ENCODE measurements at regions not wholly inside any gene's neighbourhood (a gene's known extent, or its start where the extent isn't known, plus 50 kb on each side); places are given as distances from the start of the nearest gene placed in this dataset.

DNA sequence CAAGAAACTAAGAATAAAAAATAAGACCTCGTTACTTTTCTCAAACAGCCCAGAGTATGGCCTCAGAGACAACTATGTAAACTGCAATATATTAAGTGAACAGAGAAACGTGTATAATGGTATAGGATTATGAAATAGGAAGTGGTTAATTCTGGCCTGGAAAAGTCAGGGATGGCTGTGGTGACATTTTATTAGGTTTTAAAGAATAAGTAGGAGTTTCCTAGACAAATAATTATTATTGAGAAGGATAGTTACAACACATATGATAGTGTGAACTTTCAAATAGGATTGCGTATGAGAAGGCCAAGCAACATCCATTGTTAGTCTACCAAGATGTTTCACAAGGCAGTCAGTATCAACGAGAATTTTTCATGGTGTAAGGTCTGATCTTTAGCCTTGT is 244.1 kb downstream of the LPIN1 start:
- ChIA-PET POLR2A (no interaction called here), RAD21 (ENCODE audit: low non-redundant PET in 1 of 2, low total read pairs in 2 of 2, uncharacterized antibody in 2 of 2, unreplicated experiment in 2 of 2) (no interaction called here), CTCF (no interaction called here)
- TF ChIP-seq CBX3 (IDR thresholded peaks at IDR 0.05; ENCODE audit: low read depth) (no peak), POLR2A (IDR thresholded peaks at IDR 0.05; ENCODE audit: borderline replicate concordance, extremely low read depth, insufficient read depth, insufficient read length) (no peak), FOSL1 (IDR thresholded peaks at IDR 0.05; ENCODE audit: low read depth) (no peak), SRF (IDR thresholded peaks at IDR 0.05; ENCODE audit: low read depth) (no peak), SP1 (IDR thresholded peaks at IDR 0.05; ENCODE audit: low read depth) (no peak), YY1 (IDR thresholded peaks at IDR 0.05; ENCODE audit: extremely low read depth, insufficient replicate concordance, low read depth, low read length) (no peak), JUND (IDR thresholded peaks at IDR 0.05) (no peak), ZFX (IDR thresholded peaks at IDR 0.05) (no peak), SIN3A (IDR thresholded peaks at IDR 0.05; ENCODE audit: low read depth) (no peak)
- TF ChIP-seq, protein P1, sequence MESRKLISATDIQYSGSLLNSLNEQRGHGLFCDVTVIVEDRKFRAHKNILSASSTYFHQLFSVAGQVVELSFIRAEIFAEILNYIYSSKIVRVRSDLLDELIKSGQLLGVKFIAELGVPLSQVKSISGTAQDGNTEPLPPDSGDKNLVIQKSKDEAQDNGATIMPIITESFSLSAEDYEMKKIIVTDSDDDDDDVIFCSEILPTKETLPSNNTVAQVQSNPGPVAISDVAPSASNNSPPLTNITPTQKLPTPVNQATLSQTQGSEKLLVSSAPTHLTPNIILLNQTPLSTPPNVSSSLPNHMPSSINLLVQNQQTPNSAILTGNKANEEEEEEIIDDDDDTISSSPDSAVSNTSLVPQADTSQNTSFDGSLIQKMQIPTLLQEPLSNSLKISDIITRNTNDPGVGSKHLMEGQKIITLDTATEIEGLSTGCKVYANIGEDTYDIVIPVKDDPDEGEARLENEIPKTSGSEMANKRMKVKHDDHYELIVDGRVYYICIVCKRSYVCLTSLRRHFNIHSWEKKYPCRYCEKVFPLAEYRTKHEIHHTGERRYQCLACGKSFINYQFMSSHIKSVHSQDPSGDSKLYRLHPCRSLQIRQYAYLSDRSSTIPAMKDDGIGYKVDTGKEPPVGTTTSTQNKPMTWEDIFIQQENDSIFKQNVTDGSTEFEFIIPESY (IDR thresholded peaks at IDR 0.05; ENCODE audit: extremely low read depth, insufficient replicate concordance, low read length) = no peak
- H3K27me3 ChIP-seq (ENCODE audit: insufficient read depth, low read length) = no peaks in the 10 kb centered on the region
- H3K9ac ChIP-seq (ENCODE audit: low read length) = no peak overlapping the region
- intact Hi-C loops (cut with micrococcal nuclease) = no loop called here
- H3K79me2 ChIP-seq (ENCODE audit: insufficient read depth, low read length) = no peaks in the 10 kb centered on the region
- no TSS peak for BruUV-seq (replicated peaks)
- H3K4me2 ChIP-seq (ENCODE audit: low read length) = no peak overlapping the region
- H3K4me1 ChIP-seq (ENCODE audit: control insufficient read depth in 1 of 2, insufficient read depth in 2 of 2, low read length in 2 of 2) = no peaks in the 10 kb centered on the region
- H3K4me3 ChIP-seq (replicated peaks in 1 of 2; ENCODE audit: low read depth in 1 of 2, low read length in 2 of 2) = no peak overlapping the region
- no peaks in the 10 kb centered on the region for H3K9me2 ChIP-seq (ENCODE audit: insufficient read depth)
- DNase-seq (ENCODE audit: low read depth, low spot score) = no peak
- H3K9me3 ChIP-seq (ENCODE audit: control insufficient read depth in 1 of 2, insufficient read depth in 1 of 2, low read depth in 1 of 2, low read length in 2 of 2) = no peaks in the 10 kb centered on the region
- ATAC-seq = no peak
- no peak overlapping the region for H2AFZ ChIP-seq (ENCODE audit: low read depth, low read length, poor library complexity, severe bottlenecking)
- H3K36me3 ChIP-seq (ENCODE audit: control insufficient read depth in 1 of 2, insufficient read depth in 2 of 2, low read length in 2 of 2) = no peaks in the 10 kb centered on the region
- no peaks in the 10 kb centered on the region for H4K20me1 ChIP-seq (ENCODE audit: insufficient read depth)
- no peak overlapping the region for H3K27ac ChIP-seq (ENCODE audit: low read depth, low read length)

DNA sequence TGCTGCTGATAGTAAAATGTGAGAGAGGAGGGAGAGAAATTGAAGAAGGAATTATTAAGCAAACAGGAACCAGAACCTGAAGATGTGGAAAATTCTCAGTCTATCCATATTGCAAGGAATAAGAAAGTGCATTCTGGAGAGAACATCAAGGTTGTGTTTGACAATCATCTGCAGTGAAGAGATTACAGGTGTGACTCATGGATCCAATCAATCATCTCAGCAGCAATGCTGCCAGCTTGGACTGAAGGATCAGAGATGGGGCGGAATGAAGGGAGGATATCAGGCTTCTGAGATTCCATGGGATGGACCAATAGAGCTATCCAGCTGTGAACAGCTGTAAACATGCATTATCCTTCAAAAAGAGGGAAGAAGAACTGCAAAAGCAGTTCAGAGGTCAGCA is 247.3 kb downstream of the LPIN1 start:
- ATAC-seq = no peak
- RAD21 ChIA-PET (ENCODE audit: low non-redundant PET in 1 of 2, low total read pairs in 2 of 2, uncharacterized antibody in 2 of 2, unreplicated experiment in 2 of 2) = no interaction called here

More for the DNA sequence above, 247.3 kb downstream of the LPIN1 start:
- H3K79me2 ChIP-seq (ENCODE audit: insufficient read depth, low read length) = no peaks in the 10 kb centered on the region
- no peaks in the 10 kb centered on the region for H3K9me3 ChIP-seq (ENCODE audit: control insufficient read depth in 1 of 2, insufficient read depth in 1 of 2, low read depth in 1 of 2, low read length in 2 of 2)
- H3K27me3 ChIP-seq (ENCODE audit: insufficient read depth, low read length) = no peaks in the 10 kb centered on the region
- H3K4me1 ChIP-seq (ENCODE audit: control insufficient read depth in 1 of 2, insufficient read depth in 2 of 2, low read length in 2 of 2) = no peaks in the 10 kb centered on the region
- no peak overlapping the region for H2AFZ ChIP-seq (ENCODE audit: low read depth, low read length, poor library complexity, severe bottlenecking)
- H3K9ac ChIP-seq (ENCODE audit: low read length) = no peak overlapping the region
- H3K36me3 ChIP-seq (ENCODE audit: control insufficient read depth in 1 of 2, insufficient read depth in 2 of 2, low read length in 2 of 2) = no peaks in the 10 kb centered on the region
- no peak overlapping the region for H3K27ac ChIP-seq (ENCODE audit: low read depth, low read length)
- BruUV-seq (replicated peaks) = no TSS peak
- no peaks in the 10 kb centered on the region for H4K20me1 ChIP-seq (ENCODE audit: insufficient read depth)
- H3K9me2 ChIP-seq (ENCODE audit: insufficient read depth) = no peaks in the 10 kb centered on the region
- TF ChIP-seq, protein P1 (IDR thresholded peaks at IDR 0.05; ENCODE audit: extremely low read depth, insufficient replicate concordance, low read length) = no peak
- TF ChIP-seq ZNF274 (IDR thresholded peaks at IDR 0.05; ENCODE audit: low read depth, low read length) = no peak
- ChIA-PET POLR2A (no interaction called here), CTCF (no interaction called here)
- DNase-seq (ENCODE audit: low read depth, low spot score) = no peak
- intact Hi-C loops (cut with micrococcal nuclease) = no loop called here
- H3K4me3 ChIP-seq (replicated peaks in 1 of 2; ENCODE audit: low read depth in 1 of 2, low read length in 2 of 2) = no peak overlapping the region
- H3K4me2 ChIP-seq (ENCODE audit: low read length) = no peak overlapping the region
